ENCODE measurements at regions not wholly inside any gene's neighbourhood (a gene's known extent, or its start where the extent isn't known, plus 50 kb on each side); places are given as distances from the start of the nearest gene placed in this dataset.

GRCh38 chr1:218772575-218772974 is 401.1 kb upstream of the LYPLAL1 start:
- DNase-seq, result no peak
- no peak for ATAC-seq

DNA sequence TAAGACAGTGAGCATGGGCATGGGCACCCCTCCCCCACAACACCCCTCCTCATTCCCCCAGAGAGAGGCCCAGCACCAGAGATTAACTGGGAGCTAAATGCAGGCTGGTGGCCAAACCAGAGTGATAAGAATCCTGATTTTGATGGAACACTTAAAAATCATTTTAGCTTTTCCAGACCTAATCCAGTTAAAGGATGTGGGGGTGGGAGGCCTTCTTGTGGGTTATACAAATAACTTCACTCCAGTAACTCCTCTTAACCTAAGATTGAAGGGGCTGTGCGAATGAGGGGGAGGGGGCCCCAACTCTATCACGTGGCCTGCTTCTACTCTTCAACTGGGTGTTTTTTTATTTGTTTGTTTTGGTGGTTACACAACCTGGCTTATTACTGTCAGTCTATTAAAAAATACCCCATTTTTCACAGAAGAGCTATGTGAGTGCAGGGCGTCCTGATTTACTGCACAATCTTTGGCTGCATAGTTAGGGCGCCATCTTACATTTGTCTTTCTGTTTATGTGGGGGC is 398.1 kb upstream of the LYPLAL1 start:
- ATAC-seq (no peak), DNase-seq (no peak)

GRCh38 chr1:218778257-218779126 is 395.2 kb upstream of the LYPLAL1 start:
- no peak for ATAC-seq
- DNase-seq, result no peak

- DNase-seq (no peak), ATAC-seq (no peak)
Measured at GRCh38 chr1:218779341-218780100, 394.2 kb upstream of the LYPLAL1 start.

GRCh38 chr1:218783131-218783530 is 390.5 kb upstream of the LYPLAL1 start:
- ATAC-seq (no peak), DNase-seq (no peak)

DNA sequence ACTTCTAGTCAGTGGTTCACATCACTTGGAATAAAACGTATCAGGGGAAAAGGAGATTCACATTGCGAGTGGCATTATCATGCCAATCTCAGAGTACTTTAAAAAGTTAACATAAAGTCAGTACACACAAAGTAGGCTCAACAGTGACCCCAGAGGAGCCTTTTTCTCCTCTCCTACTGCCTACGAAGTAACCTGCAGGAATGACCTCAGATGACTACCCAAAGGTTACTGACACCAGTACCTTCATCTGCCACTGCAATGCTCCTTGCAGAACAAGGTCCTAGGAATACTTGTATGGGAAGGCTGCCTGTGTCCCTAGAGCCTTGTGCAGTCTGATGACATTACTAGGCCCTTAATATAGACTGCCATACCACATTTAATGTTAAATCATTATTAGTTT is 389.8 kb upstream of the LYPLAL1 start:
- ATAC-seq, result no peak
- no peak for DNase-seq

- DNase-seq (no peak), ATAC-seq (no peak)
Measured at GRCh38 chr1:218785928-218786327, 387.8 kb upstream of the LYPLAL1 start.

- DNase-seq (no peak), ATAC-seq (no peak)
Measured at GRCh38 chr1:218787826-218788225, 385.9 kb upstream of the LYPLAL1 start.

DNA sequence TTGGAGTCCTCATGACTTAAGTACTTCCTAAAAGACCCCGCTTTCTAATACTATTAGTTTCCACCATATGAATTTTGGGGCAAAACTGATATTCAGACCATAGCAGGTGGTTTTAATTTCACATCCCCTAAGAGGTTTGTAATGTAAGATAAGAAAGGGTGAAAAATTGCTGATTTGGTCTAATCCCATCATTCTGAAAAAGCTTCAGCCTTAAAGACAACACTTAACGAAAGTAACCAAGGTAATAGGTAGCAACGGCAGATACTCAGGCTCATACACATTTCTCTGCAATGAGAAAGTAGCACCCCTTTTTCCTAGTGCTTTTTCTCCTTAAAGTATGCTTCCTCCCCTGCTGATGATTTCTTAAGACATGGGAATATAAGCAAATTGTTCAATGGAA is 376.9 kb upstream of the LYPLAL1 start:
- ATAC-seq (no peak), DNase-seq (no peak)

GRCh38 chr1:218802799-218803198 is 370.9 kb upstream of the LYPLAL1 start:
- DNase-seq (no peak), ATAC-seq (no peak)

DNA sequence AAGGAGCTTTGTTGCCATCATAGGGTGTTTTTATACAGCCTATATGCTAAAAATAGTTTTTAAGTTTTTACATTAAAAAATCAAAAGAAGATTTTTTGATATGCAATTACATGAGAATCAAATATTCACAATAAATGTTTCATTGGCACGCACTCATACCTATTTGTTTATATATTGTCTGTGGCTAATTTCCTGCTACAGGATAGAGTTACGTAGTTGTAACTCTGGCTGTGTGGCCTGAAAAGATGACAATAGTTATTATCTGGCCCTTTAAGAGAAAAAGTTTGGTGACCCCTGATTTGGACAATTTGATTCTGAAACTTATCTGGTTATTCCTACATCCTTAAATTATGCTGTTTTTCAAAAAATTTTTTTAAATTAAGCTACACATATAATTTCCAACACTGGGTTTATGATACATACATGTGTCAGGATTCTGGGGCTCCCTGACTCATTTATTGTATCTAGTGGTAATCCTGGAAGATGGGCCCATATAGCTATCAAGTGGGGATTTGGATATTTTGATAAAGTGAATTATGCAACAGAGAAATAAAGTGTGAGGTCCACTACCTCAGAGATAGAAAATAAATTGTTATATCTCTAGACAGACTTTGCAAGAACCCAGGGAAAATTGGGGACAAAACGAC is 370.2 kb upstream of the LYPLAL1 start:
- ATAC-seq, result no peak

DNA sequence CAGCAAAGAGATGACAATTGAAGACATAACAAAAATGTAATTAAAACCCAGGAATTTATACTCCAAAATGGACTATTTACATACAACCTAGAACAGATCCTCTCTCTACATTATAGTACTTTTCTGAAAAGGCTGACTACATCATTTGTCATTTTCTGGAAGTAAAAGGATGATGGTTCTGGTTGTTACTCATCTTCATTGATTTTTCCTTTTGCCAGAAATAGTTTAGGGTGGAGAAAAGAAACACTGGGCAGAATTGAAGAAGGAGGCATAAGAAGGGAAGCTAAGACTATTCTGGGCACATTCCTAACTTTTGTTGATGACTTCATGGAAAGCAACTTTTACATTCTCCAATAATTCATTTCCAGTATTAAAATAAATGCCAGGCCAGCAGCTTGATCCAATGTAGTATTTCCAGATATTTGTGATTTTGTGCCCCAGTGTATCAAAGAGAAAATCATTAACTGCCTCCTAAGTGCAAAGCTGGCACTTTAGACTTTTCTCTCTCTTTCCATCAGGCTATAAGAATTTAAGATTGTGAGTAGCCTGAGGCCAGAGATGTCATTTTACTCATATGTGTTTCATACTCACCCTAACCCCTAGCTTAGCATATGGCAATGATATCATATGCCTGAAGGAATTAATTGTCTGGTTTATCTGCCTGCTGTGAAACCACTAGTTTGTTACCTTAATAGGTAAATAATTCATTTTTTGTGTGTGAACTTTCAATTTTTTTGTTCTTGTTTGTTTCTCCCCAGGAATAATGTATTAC is 369.5 kb upstream of the LYPLAL1 start:
- ATAC-seq, result no peak

More for the DNA sequence above, 370.2 kb upstream of the LYPLAL1 start:
- no peak for DNase-seq

GRCh38 chr1:218809061-218809460 is 364.6 kb upstream of the LYPLAL1 start:
- no peak for DNase-seq
- no peak for ATAC-seq

More for the DNA sequence above, 369.5 kb upstream of the LYPLAL1 start:
- DNase-seq, result no peak

- ATAC-seq, result no peak
- DNase-seq, result no peak
Measured at GRCh38 chr1:218809625-218810024, 364.1 kb upstream of the LYPLAL1 start.

GRCh38 chr1:218810306-218810705 is 363.4 kb upstream of the LYPLAL1 start:
- DNase-seq, result no peak
- no peak for ATAC-seq

GRCh38 chr1:218811497-218811896 is 362.2 kb upstream of the LYPLAL1 start:
- DNase-seq, result no peak
- ATAC-seq, result no peak

- ATAC-seq (no peak), DNase-seq (no peak)
Measured at GRCh38 chr1:218812360-218812759, 361.3 kb upstream of the LYPLAL1 start.

DNA sequence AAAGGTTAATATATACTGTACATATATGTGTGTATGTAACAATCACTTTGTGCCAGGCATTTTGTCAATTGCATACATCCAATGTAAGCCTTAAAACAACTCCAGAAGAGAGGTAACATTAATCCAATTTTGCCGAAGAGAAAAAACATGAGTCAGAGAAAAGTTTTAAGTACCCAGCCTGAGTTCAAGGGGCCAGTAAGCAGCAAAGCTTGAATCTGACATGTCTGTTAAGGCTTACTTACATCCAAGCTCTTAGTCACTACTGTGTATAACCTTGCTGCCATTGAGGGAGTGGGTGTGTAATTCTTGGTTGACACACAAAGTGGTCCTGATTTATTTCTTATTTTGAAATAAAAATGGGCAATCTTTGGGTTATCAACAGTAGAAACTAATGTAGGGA is 360.4 kb upstream of the LYPLAL1 start:
- DNase-seq, result no peak
- no peak for ATAC-seq

DNA sequence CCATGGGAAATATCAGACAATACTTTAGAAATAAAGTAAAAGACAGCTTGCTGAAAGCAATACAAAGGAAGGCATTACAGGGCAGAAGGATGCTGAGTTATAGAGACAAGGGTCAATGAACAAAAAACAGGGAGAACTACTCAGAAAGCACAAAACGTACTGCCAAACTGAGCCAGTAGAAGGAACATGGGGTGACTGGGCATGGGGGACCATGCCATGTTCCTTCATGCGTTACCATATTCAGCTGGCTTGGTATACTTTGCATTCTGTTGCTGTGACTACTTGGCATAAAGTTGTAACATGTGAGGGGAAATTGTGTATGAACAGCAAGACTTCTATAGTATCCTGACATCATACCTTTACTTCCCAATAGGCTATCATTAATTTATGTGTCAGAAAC is 358.6 kb upstream of the LYPLAL1 start:
- DNase-seq (no peak), ATAC-seq (no peak)

GRCh38 chr1:218817071-218817470 is 356.6 kb upstream of the LYPLAL1 start:
- ATAC-seq (no peak), DNase-seq (no peak)

DNA sequence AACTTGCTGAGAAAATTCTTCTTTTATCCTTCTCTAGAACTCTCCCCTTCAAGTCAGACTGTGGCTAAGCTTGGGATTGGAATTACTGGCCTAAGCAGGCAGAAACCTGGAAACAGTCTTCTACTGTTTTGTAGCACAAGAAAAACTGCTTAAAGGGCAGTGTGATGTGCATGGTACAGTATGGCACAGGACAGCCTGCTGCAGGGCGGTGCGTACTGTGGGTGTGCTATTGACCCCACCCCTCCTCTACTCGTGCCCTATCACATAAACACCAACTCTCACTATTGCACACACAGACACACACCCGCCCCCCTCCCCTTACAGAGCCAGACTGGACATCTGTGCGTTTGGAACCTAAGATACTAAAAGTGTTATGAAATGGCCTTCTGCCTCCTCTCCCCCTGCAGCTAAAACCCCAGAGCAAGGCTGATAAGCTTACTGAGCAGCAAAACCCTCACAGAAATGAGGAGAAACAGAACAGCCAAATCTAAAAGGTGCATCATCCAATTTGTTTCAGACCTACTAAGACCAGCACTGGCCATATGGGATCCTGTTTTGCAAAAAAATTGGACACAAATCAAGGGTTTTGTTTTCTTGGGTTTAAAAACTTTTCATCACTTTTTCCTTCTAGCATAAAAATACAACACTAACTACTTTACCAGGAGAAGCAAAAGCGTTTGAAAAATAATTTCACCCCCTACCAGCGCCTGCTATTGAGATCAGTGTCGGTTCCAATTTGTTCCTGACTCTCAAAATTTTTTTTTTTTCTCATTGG is 355.8 kb upstream of the LYPLAL1 start:
- ATAC-seq (no peak), DNase-seq (no peak)
